ENCODE measurements at regions not wholly inside any gene's neighbourhood (a gene's known extent, or its start where the extent isn't known, plus 50 kb on each side); places are given as distances from the start of the nearest gene placed in this dataset.

GRCh38 chr9:107881626-107882300 lies 392.2 kb upstream of the KLF4 start:
- Histone ChIP-seq H3K9ac (ENCODE audit: low read depth, low read length) (no peak overlapping the region), H2BK5ac (ENCODE audit: low read depth, low read length, poor library complexity, severe bottlenecking) (no peak overlapping the region), H3K4me1 (ENCODE audit: control insufficient read depth, insufficient read depth, low read length) (peaks cover 4% of the 10 kb centered on the region; the same call in 1 of the 2 replicates), H4K20me1 (ENCODE audit: insufficient read depth, low read length) (no peaks in the 10 kb centered on the region), H3K9me1 (ENCODE audit: insufficient read depth, low read length) (no peaks in the 10 kb centered on the region), H3K23ac (ENCODE audit: low read depth, low read length) (no peak overlapping the region), H3K14ac (replicated peaks; ENCODE audit: low read depth, low read length) (no peak overlapping the region), H3K79me1 (ENCODE audit: low read depth in 1 of 2, low read length in 2 of 2) (no peaks in the 10 kb centered on the region), H3K9me3 (ENCODE audit: control insufficient read depth, insufficient read depth, low read length) (peaks cover 2% of the 10 kb centered on the region; the same call in 1 of the 2 replicates), H3K18ac (ENCODE audit: low read depth, low read length) (no peak overlapping the region), H4K8ac (ENCODE audit: low read depth in 2 of 2, low read length in 2 of 2) (no peak overlapping the region), H2BK120ac (ENCODE audit: low read depth, low read length) (no peak overlapping the region), H2BK20ac (ENCODE audit: low read depth, low read length) (no peak overlapping the region), H2AK9ac (replicated peaks; ENCODE audit: low read depth, low read length, poor library complexity) (no peak overlapping the region), H3K4ac (ENCODE audit: low read depth, low read length) (no peak overlapping the region), H3K27ac (ENCODE audit: insufficient read depth, low read length) (no peak overlapping the region), H2AFZ (replicated peaks; ENCODE audit: low read length, poor library complexity) (no peak overlapping the region), H4K91ac (ENCODE audit: insufficient read depth, low read depth, low read length) (no peak overlapping the region), H3K56ac (ENCODE audit: extremely low read depth, insufficient read depth, low read length) (no peak overlapping the region), H2AK5ac (ENCODE audit: low read depth, low read length) (no peak overlapping the region), H3K27me3 (ENCODE audit: control insufficient read depth, insufficient read depth, low read length) (no peaks in the 10 kb centered on the region), H3K4me3 (ENCODE audit: insufficient read depth, low read depth, low read length) (no peak overlapping the region), H2BK15ac (ENCODE audit: low read depth, low read length) (no peak overlapping the region), H3K36me3 (ENCODE audit: control insufficient read depth, insufficient read depth, low read length) (no peaks in the 10 kb centered on the region), H3K4me2 (ENCODE audit: low read depth, low read length) (no peak overlapping the region), H4K5ac (ENCODE audit: low read depth, low read length) (no peak overlapping the region)
- ChIA-PET POLR2A (ENCODE audit: unreplicated experiment) (no interaction called here), CTCF (interaction anchor here (0.5 to 0.7 kb wide), 2 partner anchors 10 to 315 kb away, joined by 3 read pairs; no protein-coding TSS in a partner anchor)
- intact Hi-C loops (cut with micrococcal nuclease), result no loop called here
- in situ Hi-C loops (cut with MboI; ENCODE audit: low sequenced_read_pairs), result loop anchor here (25.0 kb wide), 1 partner anchor 394 kb away; the partner anchor contains the start of gene KLF4
- no TSS peak for BruUV-seq (replicated peaks)
- peak; percentile 39 for DNase-seq
- WGBS, 2 experiments (ENCODE audit: extremely low coverage in 2 of 2, insufficient read length in 1 of 2), result no CpG with 5 or more reads among the region's 2 CpGs
- ATAC-seq (ENCODE audit: low read depth), result no peak
- no peak for TF ChIP-seq POLR2A (IDR thresholded peaks at IDR 0.05; ENCODE audit: low read depth, low read length)
- dilution Hi-C loops (cut with HindIII; ENCODE audit: low sequenced_read_pairs, unreplicated experiment), result no loop called here
